ENCODE measurements at regions not wholly inside any gene's neighbourhood (a gene's known extent, or its start where the extent isn't known, plus 50 kb on each side); places are given as distances from the start of the nearest gene placed in this dataset.
"Not testable (repeated sequence)": the region's sequence is repeated elsewhere in the genome, so short reads cannot be mapped to it uniquely, and the experiment has no call there.

- peak in 1 of 2 donors; percentile 0 for DNase-seq (ENCODE audit: low read depth in 2 of 2)
These were observed 402.9 kb downstream of the CYLC2 start for GRCh38 chr9:103397868-103398600.

- DNase-seq (ENCODE audit: low read depth in 2 of 2) = no peak
These were observed 404.4 kb downstream of the CYLC2 start for GRCh38 chr9:103399535-103399934.

- DNase-seq (ENCODE audit: low read depth in 2 of 2) = no peak
These were observed 412.1 kb downstream of the CYLC2 start for GRCh38 chr9:103407260-103407659.

GRCh38 chr9:103410059-103410458, 414.9 kb downstream of the CYLC2 start:
- no peak for DNase-seq (ENCODE audit: low read depth in 2 of 2)

GRCh38 chr9:103427696-103428095, 432.6 kb downstream of the CYLC2 start:
- DNase-seq (ENCODE audit: low read depth in 2 of 2) = no peak

- no peak for DNase-seq (ENCODE audit: low read depth in 2 of 2)
These were observed 435.3 kb downstream of the CYLC2 start for GRCh38 chr9:103430469-103430868.

- DNase-seq (ENCODE audit: low read depth in 2 of 2) = no peak
These were observed 436.7 kb downstream of the CYLC2 start for GRCh38 chr9:103431809-103432208.

- no peak for DNase-seq (ENCODE audit: low read depth in 2 of 2)
These were observed 449.0 kb downstream of the CYLC2 start for GRCh38 chr9:103444176-103444575.

GRCh38 chr9:103458826-103459225, 463.7 kb downstream of the CYLC2 start:
- no peak for DNase-seq (ENCODE audit: low read depth in 2 of 2)

GRCh38 chr9:103471241-103471640, 476.1 kb downstream of the CYLC2 start:
- no peak for DNase-seq (ENCODE audit: low read depth in 2 of 2)

- no peak for DNase-seq (ENCODE audit: low read depth in 2 of 2)
These were observed 479.0 kb downstream of the CYLC2 start for GRCh38 chr9:103474156-103474555.

GRCh38 chr9:103483471-103484096, 488.5 kb downstream of the CYLC2 start:
- no peak for DNase-seq (ENCODE audit: low read depth in 2 of 2)

GRCh38 chr9:103485138-103485537, 490.0 kb downstream of the CYLC2 start:
- no peak for DNase-seq (ENCODE audit: low read depth in 2 of 2)

GRCh38 chr9:103514767-103515166, 519.6 kb downstream of the CYLC2 start:
- no peak for DNase-seq (ENCODE audit: low read depth in 2 of 2)

- no peak for DNase-seq (ENCODE audit: low read depth in 2 of 2)
These were observed 527.3 kb downstream of the CYLC2 start for GRCh38 chr9:103522409-103522808.

GRCh38 chr9:103530934-103531333, 535.8 kb downstream of the CYLC2 start:
- DNase-seq (ENCODE audit: low read depth in 2 of 2) = no peak

GRCh38 chr9:103533318-103533717, 538.2 kb downstream of the CYLC2 start:
- DNase-seq (ENCODE audit: low read depth in 2 of 2) = no peak

GRCh38 chr9:103537426-103537825, 542.3 kb downstream of the CYLC2 start:
- no peak for DNase-seq (ENCODE audit: low read depth in 2 of 2)

- no peak for DNase-seq (ENCODE audit: low read depth in 2 of 2)
These were observed 548.8 kb upstream of the SMC2 start for GRCh38 chr9:103545260-103545659.

GRCh38 chr9:103552712-103553111, 541.4 kb upstream of the SMC2 start:
- no peak for DNase-seq (ENCODE audit: low read depth in 2 of 2)

- no peak for DNase-seq (ENCODE audit: low read depth in 2 of 2)
These were observed 520.1 kb upstream of the SMC2 start for GRCh38 chr9:103574056-103574455.

- no peak for DNase-seq (ENCODE audit: low read depth in 2 of 2)
These were observed 507.4 kb upstream of the SMC2 start for GRCh38 chr9:103586721-103587120.

- DNase-seq (ENCODE audit: low read depth in 2 of 2) = no peak
These were observed 492.8 kb upstream of the SMC2 start for GRCh38 chr9:103601287-103601686.

GRCh38 chr9:103611950-103612349, 482.2 kb upstream of the SMC2 start:
- DNase-seq (ENCODE audit: low read depth in 2 of 2) = not testable (repeated sequence)

Measured in stimulated activated CD4-positive, alpha-beta T cell treated with anti-CD3 and anti-CD28 coated beads, Interleukin-1b, Interleukin-23, amount 100 ng/mL, for 4 hours (primary cell).